B cell (primary cell): ENCODE measurements at regions not wholly inside any gene's neighbourhood (a gene's known extent, or its start where the extent isn't known, plus 50 kb on each side); places are given as distances from the start of the nearest gene placed in this dataset.

Experiments used
- ATAC-seq: fragments of 200-7000 bp; cut with Tn5 transposase; one replicate; pipeline ENCODE4 v1.10.0; 2021; ENCODE audit warnings: low read depth, mild to moderate bottlenecking, moderate number of reproducible peaks, moderate library complexity
- CTCF ChIA-PET: fragments of 350-600 bp; sonication (Branson Sonifier 250); formaldehyde crosslinking; loops from one replicate; lab custom pipeline; 2021; ENCODE audit warnings: antibody characterized with exemption, inconsistent platforms; lab: Charles Lee
- POLR2A ChIA-PET: fragments of 350-600 bp; sonication (Branson Sonifier 250); formaldehyde crosslinking; loops from one replicate; lab custom pipeline; 2021; ENCODE audit warnings: antibody characterized with exemption; lab: Charles Lee
- DNase-seq: peaks from one replicate; pipeline ENCODE4 v3.0.0; 2013
- H2AFZ ChIP-seq: 2 replicates; pipeline ENCODE4 v1.6.1; 2012; ENCODE audit warnings: mild to moderate bottlenecking, low read depth, low read length; ENCODE audit not compliant: insufficient read depth, poor library complexity, severe bottlenecking
- H3K27ac ChIP-seq, 2 donors: 1 replicate in 1 of 2; 2 replicates in 1 of 2; pipeline ENCODE4 v1.5.1; 2012 to 2013; ENCODE audit warnings: low read length in 2 of 2, mild to moderate bottlenecking in 2 of 2, moderate library complexity in 1 of 2
- H3K27me3 ChIP-seq, 4 experiments: fragments of 200-600 bp in 1 of 4; sonication (generic) in 1 of 4; replicated peaks in 1 of 4; 1 replicate in 2 of 4; 2 replicates in 2 of 4; pipeline versions ENCODE4 v1.6.1 to v1.7.0; 2013 to 2016; ENCODE audit warnings: low read length in 3 of 4, mild to moderate bottlenecking in 2 of 4, mixed read lengths in 1 of 4, moderate library complexity in 1 of 4; ENCODE audit not compliant: insufficient read depth in 4 of 4, control insufficient read depth in 3 of 4; ENCODE audit errors: control extremely low read depth in 1 of 4
- H3K36me3 ChIP-seq, 2 experiments: replicated peaks in 1 of 2; 1 replicate in 1 of 2; 2 replicates in 1 of 2; pipeline versions ENCODE4 v1.6.1 to v1.7.1; 2013; ENCODE audit warnings: low read length in 1 of 2; ENCODE audit not compliant: insufficient read depth in 2 of 2, control insufficient read depth in 1 of 2; ENCODE audit errors: control extremely low read depth in 1 of 2, extremely low read depth in 1 of 2
- H3K4me1 ChIP-seq, 2 donors: fragments of 200-600 bp in 1 of 2; sonication (generic) in 1 of 2; 1 replicate in 1 of 2; 2 replicates in 1 of 2; pipeline versions ENCODE4 v1.5.1 to v1.6.1; 2013 to 2017; ENCODE audit warnings: low read length in 2 of 2; ENCODE audit not compliant: control insufficient read depth in 2 of 2, insufficient read depth in 2 of 2
- H3K4me2 ChIP-seq: replicated peaks from 2 replicates; pipeline ENCODE3; 2012; ENCODE audit warnings: mild to moderate bottlenecking, low read depth, low read length; ENCODE audit not compliant: poor library complexity, severe bottlenecking
- H3K4me3 ChIP-seq, 5 experiments: fragments of 200-600 bp in 1 of 5; sonication (generic) in 1 of 5; 1 replicate in 3 of 5; 2 replicates in 2 of 5; pipeline versions ENCODE4 v1.5.1 to v1.7.0; 2011 to 2016; ENCODE audit warnings: low read length in 4 of 5, mild to moderate bottlenecking in 4 of 5, low read depth in 2 of 5, control low read depth in 1 of 5, moderate library complexity in 1 of 5; ENCODE audit not compliant: insufficient read depth in 1 of 5; ENCODE audit errors: control extremely low read depth in 1 of 5, extremely low read depth in 1 of 5
- H3K79me2 ChIP-seq: fragments of 200-600 bp; sonication (generic); one replicate; pipeline ENCODE4 v1.6.0; 2016; ENCODE audit warnings: low read length; ENCODE audit not compliant: control insufficient read depth, insufficient read depth
- H3K9ac ChIP-seq: fragments of 200-600 bp; sonication (generic); 2 replicates; pipeline ENCODE4 v1.6.1; 2017; ENCODE audit warnings: mild to moderate bottlenecking, low read length, moderate library complexity
- H3K9me3 ChIP-seq, 3 donors: one replicate each; pipeline versions ENCODE4 v1.6.1 to v1.7.1; 2013; ENCODE audit warnings: low read length in 2 of 3; ENCODE audit not compliant: control insufficient read depth in 2 of 3, insufficient read depth in 1 of 3; ENCODE audit errors: control extremely low read depth in 1 of 3
- H4K20me1 ChIP-seq: 2 replicates; pipeline ENCODE4 v1.6.0; 2012; ENCODE audit warnings: mild to moderate bottlenecking, low read length; ENCODE audit not compliant: insufficient read depth, control insufficient read depth, poor library complexity, severe bottlenecking
- H3K27ac Mint-ChIP-seq: one replicate; pipeline ENCODE4 v1.8.0; 2021; ENCODE audit warnings: mixed read lengths
- H3K27me3 Mint-ChIP-seq: one replicate; pipeline ENCODE4 v1.8.0; 2021; ENCODE audit warnings: mixed read lengths
- H3K4me1 Mint-ChIP-seq: one replicate; pipeline ENCODE4 v1.8.0; 2021; ENCODE audit warnings: mixed read lengths
- H3K4me3 Mint-ChIP-seq: one replicate; pipeline ENCODE4 v1.8.0; 2021; ENCODE audit warnings: mixed read lengths
- H3K9me3 Mint-ChIP-seq: one replicate; pipeline ENCODE4 v1.8.0; 2022; ENCODE audit warnings: mixed read lengths; ENCODE audit not compliant: insufficient read depth
- EZH2 ChIP-seq: IDR thresholded peaks from 2 replicates; pipeline ENCODE4 v1.6.1; 2012; ENCODE audit warnings: borderline replicate concordance, low read depth, mild to moderate bottlenecking, moderate library complexity, low read length; ENCODE audit not compliant: insufficient read depth, poor library complexity, severe bottlenecking
- whole genome bisulfite sequencing: methylation state at CpG from one replicate; pipeline ENCODE4 v1.1.5; 2013; ENCODE audit warnings: missing lambda C conversion rate; ENCODE audit not compliant: insufficient coverage; 5-methylcytosine and 5-hydroxymethylcytosine counted together
- intact Hi-C: fragments of 100-400 bp; cut with micrococcal nuclease; formaldehyde crosslinking; loops from one replicate; pipeline ENCODE4 v1.10.0; 2022
- TF ChIP-seq, protein P1 (sequence below): fragments of 200-600 bp; IDR thresholded peaks from one replicate; pipeline ENCODE4 v1.8.0; 2022; ENCODE audit warnings: antibody characterized with exemption, mild to moderate bottlenecking

DNA sequence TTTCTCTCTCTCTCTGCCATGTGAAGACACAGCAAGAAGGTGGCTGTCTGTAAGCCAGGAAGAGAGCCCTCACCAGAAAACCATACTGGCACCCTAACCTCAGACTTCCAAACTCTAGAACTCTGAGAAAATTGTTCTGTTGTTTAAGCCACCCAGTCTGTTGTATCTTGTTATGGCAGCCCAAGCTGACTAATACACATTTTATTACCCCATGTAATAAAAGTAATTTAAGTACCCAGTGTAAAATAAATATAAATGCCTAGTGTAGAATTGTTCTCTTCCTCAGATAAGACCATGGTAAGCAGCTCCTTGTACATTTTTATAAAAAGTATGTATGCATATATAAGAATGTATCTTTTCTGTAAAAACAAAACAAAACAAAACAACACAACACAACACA is 119.7 kb downstream of the DTL start:
- no peak overlapping the region for H3K4me3 Mint-ChIP-seq
- no peaks in the 10 kb centered on the region for H3K27me3 ChIP-seq
- TF ChIP-seq EZH2: no peak
- TF ChIP-seq, protein P1, sequence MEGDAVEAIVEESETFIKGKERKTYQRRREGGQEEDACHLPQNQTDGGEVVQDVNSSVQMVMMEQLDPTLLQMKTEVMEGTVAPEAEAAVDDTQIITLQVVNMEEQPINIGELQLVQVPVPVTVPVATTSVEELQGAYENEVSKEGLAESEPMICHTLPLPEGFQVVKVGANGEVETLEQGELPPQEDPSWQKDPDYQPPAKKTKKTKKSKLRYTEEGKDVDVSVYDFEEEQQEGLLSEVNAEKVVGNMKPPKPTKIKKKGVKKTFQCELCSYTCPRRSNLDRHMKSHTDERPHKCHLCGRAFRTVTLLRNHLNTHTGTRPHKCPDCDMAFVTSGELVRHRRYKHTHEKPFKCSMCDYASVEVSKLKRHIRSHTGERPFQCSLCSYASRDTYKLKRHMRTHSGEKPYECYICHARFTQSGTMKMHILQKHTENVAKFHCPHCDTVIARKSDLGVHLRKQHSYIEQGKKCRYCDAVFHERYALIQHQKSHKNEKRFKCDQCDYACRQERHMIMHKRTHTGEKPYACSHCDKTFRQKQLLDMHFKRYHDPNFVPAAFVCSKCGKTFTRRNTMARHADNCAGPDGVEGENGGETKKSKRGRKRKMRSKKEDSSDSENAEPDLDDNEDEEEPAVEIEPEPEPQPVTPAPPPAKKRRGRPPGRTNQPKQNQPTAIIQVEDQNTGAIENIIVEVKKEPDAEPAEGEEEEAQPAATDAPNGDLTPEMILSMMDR: no peak
- no peak for ATAC-seq
- ChIA-PET CTCF (no interaction called here), POLR2A (no interaction called here)
- DNase-seq: no peak
- H3K79me2 ChIP-seq: no peaks in the 10 kb centered on the region
- peaks cover 3% of the 10 kb centered on the region for H3K27me3 Mint-ChIP-seq
- no peaks in the 10 kb centered on the region for H4K20me1 ChIP-seq
- no peaks in the 10 kb centered on the region for H3K9me3 ChIP-seq
- H3K4me2 ChIP-seq: no peak overlapping the region
- H3K4me1 ChIP-seq: no peaks in the 10 kb centered on the region
- H3K9me3 Mint-ChIP-seq: no peaks in the 10 kb centered on the region
- no peak overlapping the region for H2AFZ ChIP-seq
- H3K4me1 Mint-ChIP-seq: no peaks in the 10 kb centered on the region
- H3K9ac ChIP-seq: no peak overlapping the region
- H3K4me3 ChIP-seq: no peak overlapping the region
- no peak overlapping the region for H3K27ac Mint-ChIP-seq
- intact Hi-C loops: no loop called here
- no peak overlapping the region for H3K27ac ChIP-seq
- no peaks in the 10 kb centered on the region for H3K36me3 ChIP-seq

DNA sequence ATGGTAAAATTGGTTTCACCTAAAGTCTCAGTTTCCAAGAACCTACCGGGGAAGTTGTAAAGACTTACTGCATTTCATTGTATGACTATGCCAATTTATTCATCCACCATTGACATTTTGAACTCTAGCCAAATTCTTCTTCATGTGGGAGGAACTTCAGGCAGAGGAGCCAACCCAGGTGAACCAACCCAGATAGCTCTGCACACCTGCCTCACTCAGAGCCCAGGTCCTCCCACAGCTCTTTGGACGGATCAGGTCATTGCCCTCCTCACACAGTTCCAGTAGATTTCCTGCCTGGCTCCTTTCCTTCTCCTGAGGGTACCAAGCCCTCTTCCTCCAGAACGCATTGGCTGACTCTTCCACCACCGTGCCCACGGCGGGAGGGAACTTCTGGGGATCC is 121.7 kb downstream of the DTL start:
- ChIA-PET CTCF (no interaction called here), POLR2A (no interaction called here)
- no peak overlapping the region for H3K9ac ChIP-seq
- H3K4me3 ChIP-seq: no peak overlapping the region
- H3K4me3 Mint-ChIP-seq: no peak overlapping the region
- no peaks in the 10 kb centered on the region for H3K27me3 Mint-ChIP-seq
- H3K27me3 ChIP-seq: no peaks in the 10 kb centered on the region
- H3K27ac ChIP-seq: no peak overlapping the region
- DNase-seq: no peak
- H3K27ac Mint-ChIP-seq: no peak overlapping the region
- H3K36me3 ChIP-seq: no peaks in the 10 kb centered on the region
- 82% methylated on average over 2 of the region's 6 CpGs for WGBS
- TF ChIP-seq, protein P1: no peak
- TF ChIP-seq EZH2: no peak
- no peak for ATAC-seq
- no peak overlapping the region for H3K4me2 ChIP-seq
- H3K4me1 ChIP-seq: no peaks in the 10 kb centered on the region
- no peak overlapping the region for H2AFZ ChIP-seq
- no peaks in the 10 kb centered on the region for H3K9me3 ChIP-seq
- no peaks in the 10 kb centered on the region for H3K79me2 ChIP-seq
- H3K9me3 Mint-ChIP-seq: no peaks in the 10 kb centered on the region
- intact Hi-C loops: no loop called here
- no peaks in the 10 kb centered on the region for H4K20me1 ChIP-seq
- H3K4me1 Mint-ChIP-seq: no peaks in the 10 kb centered on the region
